Neural progenitor cell (in vitro differentiated cells): ENCODE measurements at regions not wholly inside any gene's neighbourhood (a gene's known extent, or its start where the extent isn't known, plus 50 kb on each side); places are given as distances from the start of the nearest gene placed in this dataset.

ENCODE experiments used
- DNase-seq: peaks from one replicate; pipeline ENCODE4 v3.0.0-alpha.2; 2016; ENCODE audit warnings: low spot score
- H2AFZ ChIP-seq: fragments of 200-600 bp; sonication (generic); replicated peaks from 2 replicates; pipeline ENCODE4 v1.6.1; 2016; ENCODE audit warnings: antibody characterized with exemption
- H3F3A ChIP-seq: fragments of 200-600 bp; sonication (generic); 2 replicates; pipeline ENCODE4 v1.6.1; 2016; ENCODE audit warnings: antibody characterized with exemption, low read depth
- H3K27ac ChIP-seq: fragments of 200-600 bp; sonication (generic); 2 replicates; pipeline ENCODE4 v1.5.1; 2016; ENCODE audit warnings: mild to moderate bottlenecking
- H3K27me3 ChIP-seq: fragments of 200-600 bp; sonication (generic); 2 replicates; pipeline ENCODE4 v1.6.1; 2016; ENCODE audit warnings: mild to moderate bottlenecking, moderate library complexity
- H3K36me3 ChIP-seq: fragments of 200-600 bp; sonication (generic); 2 replicates; pipeline ENCODE4 v1.5.1; 2016
- H3K4me1 ChIP-seq: fragments of 200-600 bp; sonication (generic); 2 replicates; pipeline ENCODE4 v1.6.1; 2016; ENCODE audit warnings: mixed run types
- H3K4me2 ChIP-seq: fragments of 200-600 bp; sonication (generic); 2 replicates; pipeline ENCODE4 v1.6.1; 2016
- H3K4me3 ChIP-seq: fragments of 200-600 bp; sonication (generic); 2 replicates; pipeline ENCODE4 v1.5.1; 2016
- H3K79me2 ChIP-seq: fragments of 200-600 bp; sonication (generic); 2 replicates; pipeline ENCODE4 v1.6.1; 2016; ENCODE audit warnings: low read depth
- H3K9ac ChIP-seq: fragments of 200-600 bp; sonication (generic); 2 replicates; pipeline ENCODE4 v1.6.1; 2016
- H3K9me3 ChIP-seq: fragments of 200-600 bp; sonication (generic); 2 replicates; pipeline ENCODE4 v1.5.1; 2016; ENCODE audit warnings: low read depth
- H4K20me1 ChIP-seq: fragments of 200-600 bp; sonication (generic); 2 replicates; pipeline ENCODE4 v1.6.1; 2016; ENCODE audit warnings: low read depth
- H3K27ac Mint-ChIP-seq: 3 replicates; pipeline ENCODE4 v1.8.0; 2021; ENCODE audit warnings: mixed read lengths
- H3K27me3 Mint-ChIP-seq: 2 replicates; pipeline ENCODE4 v1.8.0; 2022; ENCODE audit warnings: low read depth, mild to moderate bottlenecking, inconsistent platforms, moderate library complexity, mixed read lengths; ENCODE audit not compliant: insufficient read depth
- H3K36me3 Mint-ChIP-seq: 3 replicates; pipeline ENCODE4 v1.8.0; 2021; ENCODE audit warnings: mixed read lengths
- H3K4me1 Mint-ChIP-seq: 3 replicates; pipeline ENCODE4 v1.8.0; 2021; ENCODE audit warnings: mixed read lengths
- H3K4me3 Mint-ChIP-seq: 3 replicates; pipeline ENCODE4 v1.8.0; 2021; ENCODE audit warnings: mild to moderate bottlenecking, moderate library complexity, mixed read lengths
- H3K9me3 Mint-ChIP-seq: 3 replicates; pipeline ENCODE4 v1.8.0; 2020; ENCODE audit warnings: mixed read lengths
- EZH2 ChIP-seq: fragments of 200-600 bp; sonication (generic); IDR thresholded peaks from 2 replicates; pipeline ENCODE4 v1.6.1; 2017; ENCODE audit warnings: antibody characterized with exemption, mild to moderate bottlenecking, moderate library complexity
- EZH2phosphoT487 ChIP-seq: fragments of 200-600 bp; sonication (generic); IDR thresholded peaks from 2 replicates; pipeline ENCODE4 v1.6.1; 2017; ENCODE audit warnings: antibody characterized with exemption
- TF ChIP-seq, protein P1 (sequence below): fragments of 200-600 bp; sonication (generic); IDR thresholded peaks from 2 replicates; pipeline ENCODE4 v1.5.1; 2017; ENCODE audit warnings: antibody characterized with exemption, mild to moderate bottlenecking

GRCh38 chr13:24071423-24072075 is 89.0 kb upstream of the SPATA13 start:
- Histone ChIP-seq H4K20me1 (no peaks in the 10 kb centered on the region), H3K27ac (no peak overlapping the region), H3K4me3 (no peak overlapping the region), H3K36me3 (no peaks in the 10 kb centered on the region), H3K9me3 (no peaks in the 10 kb centered on the region), H3F3A (peaks cover 7% of the 10 kb centered on the region), H3K4me2 (no peak overlapping the region), H3K79me2 (no peaks in the 10 kb centered on the region), H2AFZ (no peak overlapping the region), H3K27me3 (no peaks in the 10 kb centered on the region), H3K9ac (no peak overlapping the region), H3K4me1 (peaks cover 16% of the 10 kb centered on the region)
- TF ChIP-seq, protein P1, sequence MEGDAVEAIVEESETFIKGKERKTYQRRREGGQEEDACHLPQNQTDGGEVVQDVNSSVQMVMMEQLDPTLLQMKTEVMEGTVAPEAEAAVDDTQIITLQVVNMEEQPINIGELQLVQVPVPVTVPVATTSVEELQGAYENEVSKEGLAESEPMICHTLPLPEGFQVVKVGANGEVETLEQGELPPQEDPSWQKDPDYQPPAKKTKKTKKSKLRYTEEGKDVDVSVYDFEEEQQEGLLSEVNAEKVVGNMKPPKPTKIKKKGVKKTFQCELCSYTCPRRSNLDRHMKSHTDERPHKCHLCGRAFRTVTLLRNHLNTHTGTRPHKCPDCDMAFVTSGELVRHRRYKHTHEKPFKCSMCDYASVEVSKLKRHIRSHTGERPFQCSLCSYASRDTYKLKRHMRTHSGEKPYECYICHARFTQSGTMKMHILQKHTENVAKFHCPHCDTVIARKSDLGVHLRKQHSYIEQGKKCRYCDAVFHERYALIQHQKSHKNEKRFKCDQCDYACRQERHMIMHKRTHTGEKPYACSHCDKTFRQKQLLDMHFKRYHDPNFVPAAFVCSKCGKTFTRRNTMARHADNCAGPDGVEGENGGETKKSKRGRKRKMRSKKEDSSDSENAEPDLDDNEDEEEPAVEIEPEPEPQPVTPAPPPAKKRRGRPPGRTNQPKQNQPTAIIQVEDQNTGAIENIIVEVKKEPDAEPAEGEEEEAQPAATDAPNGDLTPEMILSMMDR = no peak
- TF ChIP-seq EZH2phosphoT487 (no peak), EZH2 (no peak)
- H3K9me3 Mint-ChIP-seq = no peaks in the 10 kb centered on the region
- peaks cover 30% of the 10 kb centered on the region for H3K4me1 Mint-ChIP-seq
- peaks cover 5% of the 10 kb centered on the region for H3K36me3 Mint-ChIP-seq
- peaks cover 3% of the 10 kb centered on the region for H3K27me3 Mint-ChIP-seq
- DNase-seq = no peak
- H3K27ac Mint-ChIP-seq = no peak overlapping the region
- H3K4me3 Mint-ChIP-seq = no peak overlapping the region

GRCh38 chr13:24073657-24074056 is 86.9 kb upstream of the SPATA13 start:
- no peaks in the 10 kb centered on the region for H3K9me3 Mint-ChIP-seq
- Histone ChIP-seq H2AFZ (no peak overlapping the region), H3K27ac (no peak overlapping the region), H3K4me1 (peaks cover 12% of the 10 kb centered on the region), H3K4me2 (no peak overlapping the region), H3K27me3 (no peaks in the 10 kb centered on the region), H3K79me2 (no peaks in the 10 kb centered on the region), H3F3A (no peaks in the 10 kb centered on the region), H3K36me3 (no peaks in the 10 kb centered on the region), H3K9me3 (no peaks in the 10 kb centered on the region), H4K20me1 (no peaks in the 10 kb centered on the region), H3K9ac (no peak overlapping the region), H3K4me3 (no peak overlapping the region)
- TF ChIP-seq EZH2 = no peak
- no peak for DNase-seq
- H3K27ac Mint-ChIP-seq = no peak overlapping the region
- H3K4me3 Mint-ChIP-seq = no peak overlapping the region
- peaks cover 35% of the 10 kb centered on the region for H3K4me1 Mint-ChIP-seq
- H3K27me3 Mint-ChIP-seq = peaks cover 3% of the 10 kb centered on the region
- peaks cover 7% of the 10 kb centered on the region for H3K36me3 Mint-ChIP-seq

- Mint-ChIP-seq H3K27me3 (peaks cover 3% of the 10 kb centered on the region), H3K4me3 (no peak overlapping the region), H3K9me3 (no peaks in the 10 kb centered on the region), H3K27ac (no peak overlapping the region), H3K36me3 (peaks cover 7% of the 10 kb centered on the region), H3K4me1 (peaks cover 42% of the 10 kb centered on the region)
- H3K27me3 ChIP-seq = no peaks in the 10 kb centered on the region
- H3K79me2 ChIP-seq = no peaks in the 10 kb centered on the region
- no peaks in the 10 kb centered on the region for H3K9me3 ChIP-seq
- H2AFZ ChIP-seq = no peak overlapping the region
- no peak overlapping the region for H3K4me3 ChIP-seq
- no peak for TF ChIP-seq EZH2phosphoT487
- TF ChIP-seq, protein P1 = no peak
- TF ChIP-seq EZH2 = no peak
- H3K4me1 ChIP-seq = peaks cover 14% of the 10 kb centered on the region
- no peak overlapping the region for H3K9ac ChIP-seq
- H3K4me2 ChIP-seq = no peak overlapping the region
- H3K36me3 ChIP-seq = no peaks in the 10 kb centered on the region
- no peaks in the 10 kb centered on the region for H4K20me1 ChIP-seq
- no peaks in the 10 kb centered on the region for H3F3A ChIP-seq
- DNase-seq = no peak
- H3K27ac ChIP-seq = no peak overlapping the region
Observed at GRCh38 chr13:24074678-24075077, 85.8 kb upstream of the SPATA13 start.

DNA sequence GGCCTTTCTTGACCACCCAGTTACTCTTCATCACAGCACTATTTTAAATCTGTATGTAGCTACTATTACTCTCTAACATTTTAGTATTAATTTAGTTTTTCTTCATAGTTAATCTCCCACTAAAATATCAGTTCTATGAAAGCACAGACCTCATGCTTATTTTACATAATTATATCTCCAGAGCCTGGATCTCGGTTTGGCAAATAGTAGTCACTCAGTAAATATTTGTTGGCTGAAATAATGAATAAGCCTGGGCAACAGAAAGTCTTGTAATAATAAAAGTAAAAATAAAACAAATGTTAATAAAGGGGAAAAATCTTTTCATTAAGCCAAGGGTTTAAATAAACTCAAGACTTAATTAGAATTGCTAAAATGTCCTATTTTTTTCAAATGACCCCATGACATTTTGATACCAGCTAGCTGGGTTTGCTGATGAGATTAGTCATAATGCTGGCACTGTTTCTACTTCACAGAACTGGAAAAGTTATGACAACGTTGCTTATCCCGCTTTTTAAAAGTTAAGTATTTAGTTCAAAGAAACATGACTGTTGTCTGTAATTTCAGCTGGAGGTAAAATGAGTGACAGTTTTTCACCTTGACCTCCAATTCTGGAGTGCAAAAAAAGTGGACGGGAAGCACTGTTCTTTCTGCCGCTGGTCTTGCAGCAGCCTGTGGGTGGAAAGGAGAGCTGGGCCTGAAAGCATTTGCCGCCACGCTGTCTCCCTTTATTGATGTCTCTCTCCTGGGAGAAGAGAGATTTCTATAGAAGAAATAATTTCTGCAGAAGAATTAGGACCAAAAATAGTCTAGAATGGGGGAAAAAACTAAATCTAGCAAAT is 85.2 kb upstream of the SPATA13 start:
- H3K9ac ChIP-seq = no peak overlapping the region
- H3K36me3 Mint-ChIP-seq = peaks cover 8% of the 10 kb centered on the region
- no peaks in the 10 kb centered on the region for H3K36me3 ChIP-seq
- H3K4me3 Mint-ChIP-seq = peak overlapping the region; percentile 37
- H3K27ac ChIP-seq = no peak overlapping the region
- no peak overlapping the region for H3K4me3 ChIP-seq
- H3K79me2 ChIP-seq = no peaks in the 10 kb centered on the region
- no peaks in the 10 kb centered on the region for H3K9me3 Mint-ChIP-seq
- DNase-seq = no peak
- H3K4me2 ChIP-seq = no peak overlapping the region
- no peaks in the 10 kb centered on the region for H4K20me1 ChIP-seq
- TF ChIP-seq, protein P1 = no peak
- TF ChIP-seq EZH2 (no peak), EZH2phosphoT487 (no peak)
- H3K9me3 ChIP-seq = no peaks in the 10 kb centered on the region
- H3K27me3 Mint-ChIP-seq = peaks cover 2% of the 10 kb centered on the region
- no peak overlapping the region for H2AFZ ChIP-seq
- H3K4me1 Mint-ChIP-seq = peaks cover 49% of the 10 kb centered on the region
- H3F3A ChIP-seq = no peaks in the 10 kb centered on the region
- peak overlapping the region; percentile 55 for H3K27ac Mint-ChIP-seq
- H3K27me3 ChIP-seq = no peaks in the 10 kb centered on the region
- H3K4me1 ChIP-seq = peaks cover 21% of the 10 kb centered on the region
